Cerebellar nuclear complex (tissue), 1 donor: ENCODE measurements at regions not wholly inside any gene's neighbourhood (a gene's known extent, or its start where the extent isn't known, plus 50 kb on each side); places are given as distances from the start of the nearest gene placed in this dataset.

Source experiments
- DNase-seq, 2 experiments: peaks; one replicate each; lab custom pipeline; 2025; lab: John Stamatoyannopoulos, UW

DNA sequence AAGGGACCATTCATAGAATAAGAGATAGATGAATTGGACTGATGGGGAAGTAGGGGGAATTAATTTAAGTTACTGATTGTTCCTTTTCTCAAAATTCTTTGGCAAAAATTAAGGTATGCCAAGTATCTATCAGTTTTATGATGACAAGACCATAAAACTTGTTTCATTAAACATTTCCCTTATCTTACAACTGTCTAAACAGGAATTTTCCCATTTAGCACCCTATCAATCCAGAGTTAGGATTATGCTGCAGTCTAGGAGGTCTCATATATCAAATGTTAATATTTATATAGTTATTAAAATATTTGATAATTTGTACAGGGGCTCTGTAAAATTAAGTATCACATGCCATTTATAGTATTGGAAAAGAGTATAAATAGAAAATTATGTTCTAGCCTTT lies 51.5 kb upstream of the ARID1B start:
- DNase-seq: no peak

DNA sequence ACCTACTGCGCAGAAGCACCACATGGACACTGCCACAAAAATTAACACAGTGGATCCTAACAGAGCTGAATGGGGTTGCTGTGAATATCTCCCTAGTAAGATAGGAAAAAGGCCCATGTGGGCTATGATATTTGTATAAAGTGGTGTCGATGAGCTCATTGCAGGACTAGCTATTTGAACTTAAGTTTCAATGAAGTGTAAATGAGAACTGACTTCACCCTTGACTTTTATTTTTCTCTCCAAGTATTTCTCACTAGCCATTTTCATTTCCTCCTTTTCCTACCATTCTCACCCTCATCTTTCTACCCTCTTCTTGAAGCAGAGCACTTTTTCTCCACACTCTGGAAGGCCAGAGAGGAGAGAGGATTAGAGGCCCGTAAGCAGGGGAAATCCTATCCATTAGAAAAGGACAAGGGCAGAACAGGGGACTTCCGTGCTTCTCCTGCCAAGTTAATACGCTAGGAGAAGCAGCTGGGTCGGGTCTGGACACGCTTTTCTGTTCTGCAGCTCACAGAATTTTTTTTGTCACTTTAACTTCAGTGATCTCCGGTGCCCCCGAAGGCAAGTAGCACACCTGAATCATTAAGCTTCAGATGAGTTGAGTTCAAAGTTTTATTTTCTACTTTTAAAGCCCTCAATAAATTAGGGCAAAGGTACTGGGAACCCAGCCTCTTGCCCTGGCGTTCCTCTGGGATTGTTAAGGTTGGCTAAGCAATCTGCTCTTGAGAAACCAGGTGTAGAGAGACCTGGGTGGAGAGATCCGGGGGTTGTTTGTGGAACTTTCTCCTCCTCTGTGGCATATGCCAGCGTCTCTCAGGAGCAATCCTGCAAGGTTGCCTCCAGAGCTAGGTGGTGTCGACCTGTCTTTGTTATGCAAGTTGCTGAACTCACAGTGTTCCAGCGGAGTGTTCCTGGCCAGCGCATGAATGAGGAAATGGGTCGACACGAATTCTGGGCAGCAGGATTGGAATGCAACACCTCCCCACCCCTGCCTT lies 56.2 kb upstream of the ARID1B start:
- no peak for DNase-seq

DNA sequence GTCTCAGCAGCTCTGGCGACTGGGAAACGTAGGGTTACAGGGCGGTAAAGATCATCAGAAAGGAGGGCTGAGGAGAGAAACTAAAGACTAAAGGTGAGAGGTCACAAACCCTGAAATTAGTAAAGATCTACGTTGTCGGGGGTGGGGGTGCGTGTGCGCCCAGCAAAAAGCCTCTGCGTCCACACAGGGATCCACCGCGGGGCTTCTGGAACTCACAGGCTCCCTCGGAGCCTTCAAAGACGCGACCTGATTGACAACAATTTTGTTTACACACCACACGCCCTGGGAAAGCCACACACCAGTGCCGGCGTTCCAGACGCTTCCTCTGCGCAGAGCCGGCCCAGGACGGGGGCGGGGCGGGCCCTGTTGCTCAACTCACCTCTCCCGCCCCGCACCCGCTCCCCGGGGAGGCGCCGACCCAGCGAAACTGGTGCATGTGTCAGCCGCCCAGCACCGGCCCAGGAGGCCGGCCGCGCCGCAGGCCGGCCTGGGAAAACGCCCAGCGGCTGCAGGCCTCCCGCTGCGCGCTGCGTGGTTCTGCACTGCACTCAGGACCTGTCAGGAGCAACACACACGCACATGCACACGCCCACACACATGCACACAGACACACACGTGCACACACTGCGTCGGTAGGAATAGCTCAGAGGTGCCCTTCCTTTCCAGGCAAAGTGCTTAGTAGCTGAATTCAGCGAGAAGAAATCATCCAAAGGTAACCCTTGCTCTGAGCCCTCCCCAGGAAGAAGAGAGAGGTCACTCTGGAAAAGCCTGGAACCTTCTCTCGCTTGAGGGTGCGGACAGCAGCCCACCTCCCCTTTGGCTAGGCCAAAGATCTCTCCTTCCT lies 57.2 kb upstream of the ARID1B start:
- DNase-seq: no peak

DNA sequence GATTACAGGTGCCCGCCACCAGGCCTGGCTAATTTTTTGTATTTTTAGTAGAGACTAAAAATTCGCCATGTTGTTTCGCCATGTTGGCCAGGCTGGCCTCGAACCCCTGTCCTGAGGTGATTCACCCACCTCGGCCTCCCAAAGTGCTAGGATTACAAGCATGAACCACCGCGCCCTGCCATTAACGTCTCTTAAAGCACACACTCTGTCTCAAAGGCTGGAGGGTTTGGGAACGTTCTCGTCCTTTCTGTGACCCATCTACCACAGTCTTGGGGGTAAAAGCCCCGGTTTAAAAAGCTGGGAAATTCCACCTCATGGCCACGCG lies 57.8 kb upstream of the ARID1B start:
- DNase-seq: no peak

DNA sequence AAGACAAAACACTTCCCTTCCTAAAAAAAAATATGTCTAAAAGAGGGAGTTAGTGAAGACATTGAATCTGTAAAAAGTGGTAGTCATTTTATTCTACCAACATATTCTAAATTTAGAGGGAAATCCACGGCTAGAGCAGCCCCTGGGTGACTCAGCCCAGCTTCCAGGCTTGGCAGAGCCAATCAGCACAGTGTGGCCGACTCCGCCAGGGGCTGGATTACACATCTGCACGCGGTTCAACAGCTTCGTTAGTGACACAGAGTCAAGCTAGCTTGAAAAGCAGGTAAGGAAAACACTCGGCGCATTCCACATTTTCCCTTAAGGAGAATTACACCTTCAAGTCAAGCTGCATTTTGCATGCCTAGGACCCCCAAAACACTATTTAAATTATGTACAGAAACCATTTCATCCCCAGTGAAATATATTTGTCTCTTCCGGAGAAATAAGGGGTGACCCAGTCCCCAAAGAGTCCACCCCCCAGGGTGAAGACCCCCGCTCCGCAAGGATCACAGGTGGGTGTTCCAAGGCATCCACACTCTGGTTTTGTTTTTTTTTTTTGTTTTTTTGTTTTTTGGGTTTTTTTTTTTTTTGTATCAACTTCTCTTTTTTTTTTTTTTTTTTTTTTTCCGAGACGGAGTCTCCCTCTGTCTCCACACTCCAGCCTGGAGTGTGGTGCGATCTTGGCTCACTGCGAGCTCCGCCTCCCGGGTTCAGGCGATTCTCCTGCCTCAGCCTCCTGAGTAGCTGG lies 58.4 kb upstream of the ARID1B start:
- no peak for DNase-seq

DNA sequence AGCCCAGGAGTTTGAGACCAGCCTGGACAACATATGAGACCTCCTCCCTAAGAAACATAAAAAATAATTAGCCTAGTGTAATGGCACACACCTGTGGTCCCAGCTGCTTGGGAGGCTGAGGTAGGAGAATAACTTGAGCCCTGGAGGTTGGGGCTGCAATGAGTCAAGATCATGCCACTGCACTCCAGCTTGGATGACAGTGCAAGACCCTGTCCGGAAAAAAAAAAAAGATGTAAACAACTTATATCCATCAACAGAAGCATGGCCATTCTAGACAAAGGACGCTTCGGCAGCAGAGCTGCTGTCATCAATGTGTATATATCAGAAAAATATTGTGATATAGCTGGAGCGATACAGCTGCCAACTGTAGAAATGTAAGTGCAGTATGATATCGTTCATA lies 59.6 kb upstream of the ARID1B start:
- DNase-seq: no peak

DNA sequence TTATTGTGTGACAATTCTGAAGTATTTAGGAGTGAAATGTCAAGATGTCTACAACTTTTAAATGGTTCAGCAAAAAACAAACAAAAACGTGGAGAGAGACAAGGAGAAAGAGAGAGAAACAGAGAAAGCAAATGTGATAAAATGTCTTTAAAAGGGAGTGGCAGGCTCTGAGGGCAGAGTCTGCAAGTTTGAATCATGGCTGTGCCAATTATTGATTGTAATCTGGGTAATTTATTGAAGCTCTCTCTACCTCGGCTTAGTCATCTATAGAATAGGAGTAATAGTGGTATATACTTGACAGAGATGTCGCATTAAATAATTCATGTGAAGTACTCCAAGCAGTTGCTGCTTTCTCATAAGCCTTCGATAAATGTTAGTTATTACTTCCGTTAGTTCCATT lies 61.3 kb upstream of the ARID1B start:
- DNase-seq: no peak

DNA sequence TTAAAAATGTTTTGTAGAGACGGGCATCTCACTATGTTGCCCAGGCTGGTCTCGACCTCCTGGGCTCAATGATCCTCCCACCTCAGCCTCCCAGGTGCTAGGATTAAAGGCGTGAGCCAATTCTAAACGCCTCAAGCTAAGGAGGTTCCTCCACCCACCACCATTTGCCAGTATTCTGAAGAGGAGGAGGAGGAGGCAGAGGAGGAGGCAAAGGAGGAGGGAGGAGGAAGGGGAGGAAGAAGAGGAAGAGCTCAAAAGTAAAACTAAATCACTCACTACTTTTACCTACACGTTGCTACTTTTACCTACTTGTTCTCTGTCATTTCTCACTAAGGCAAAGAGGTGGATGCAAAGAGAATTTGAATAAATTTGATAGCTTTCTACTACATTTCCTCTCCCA lies 63.6 kb upstream of the ARID1B start:
- no peak for DNase-seq

DNA sequence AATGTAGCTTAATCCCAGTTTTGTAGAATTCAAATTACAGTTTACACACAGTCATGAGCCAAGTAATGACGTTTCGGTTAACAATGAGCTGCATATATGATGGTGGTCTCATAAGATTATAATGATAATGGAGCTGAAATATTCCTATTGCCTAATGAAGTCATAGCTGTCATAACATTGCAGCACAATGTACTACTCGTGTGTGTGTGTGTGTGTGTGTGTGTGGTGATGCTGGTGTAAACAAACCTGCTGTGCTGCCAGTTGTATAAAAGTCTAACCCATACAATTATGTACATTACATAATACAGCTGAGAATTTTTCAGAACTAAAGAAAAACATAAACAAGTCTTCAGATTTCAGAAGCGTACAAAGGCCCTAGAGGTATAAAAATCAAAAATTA lies 66.7 kb upstream of the ARID1B start:
- no peak for DNase-seq

DNA sequence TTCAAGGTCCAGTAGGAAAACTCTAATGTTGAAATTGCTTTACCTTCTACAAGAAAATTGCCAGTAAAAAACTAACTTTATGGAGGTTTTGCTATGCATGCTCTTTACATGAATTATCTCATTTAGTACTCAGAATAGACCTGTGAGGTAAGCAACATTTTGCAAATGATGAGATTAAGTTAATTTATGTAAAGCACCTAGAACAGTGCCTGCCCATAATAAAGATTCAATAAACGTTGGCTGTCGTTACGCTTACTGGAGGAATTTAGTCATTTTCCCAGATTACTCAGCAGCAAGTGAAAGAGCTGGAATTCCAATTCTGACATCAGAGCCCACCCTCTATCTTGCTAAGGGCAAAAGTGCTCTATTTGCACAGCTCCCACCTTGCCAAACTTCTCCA lies 69.4 kb upstream of the ARID1B start:
- no peak for DNase-seq

DNA sequence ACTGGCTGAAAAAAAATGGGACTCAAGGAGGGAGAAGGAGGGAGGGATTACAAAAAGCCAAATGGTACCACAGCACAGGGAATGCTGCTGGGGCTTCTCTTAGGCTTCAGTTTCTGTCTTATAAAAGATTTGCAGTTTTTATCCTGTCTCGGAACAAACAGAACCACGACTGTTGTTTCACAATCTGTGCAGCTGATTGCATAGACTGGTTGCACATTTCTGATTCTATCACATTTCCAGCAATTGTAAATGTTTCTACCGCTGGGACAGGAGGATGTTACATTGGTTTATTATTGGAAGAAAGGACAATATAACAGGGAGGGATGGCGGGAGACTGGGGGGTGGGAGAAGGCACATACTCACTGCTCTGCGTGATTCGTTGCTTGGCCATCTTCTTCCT lies 73.5 kb upstream of the ARID1B start:
- no peak for DNase-seq

DNA sequence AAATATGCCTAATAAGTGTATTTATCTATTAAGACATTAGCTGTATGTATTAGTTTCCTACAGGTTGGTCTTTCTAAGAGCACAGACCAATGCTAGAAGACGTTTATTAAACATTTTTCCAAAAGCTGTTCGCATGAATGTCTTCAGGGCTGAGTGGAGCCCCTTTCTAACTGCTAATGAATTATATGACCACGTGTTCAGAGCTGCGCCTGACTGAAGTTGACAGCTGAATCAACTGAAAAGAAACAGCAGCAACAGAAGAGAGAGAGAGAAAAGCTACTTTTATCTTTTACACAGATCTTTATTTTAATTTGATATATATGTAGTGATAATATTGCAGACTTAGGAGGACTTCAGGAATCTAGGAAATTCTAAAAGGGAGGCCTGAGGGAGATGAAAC lies 75.2 kb upstream of the ARID1B start:
- no peak for DNase-seq

DNA sequence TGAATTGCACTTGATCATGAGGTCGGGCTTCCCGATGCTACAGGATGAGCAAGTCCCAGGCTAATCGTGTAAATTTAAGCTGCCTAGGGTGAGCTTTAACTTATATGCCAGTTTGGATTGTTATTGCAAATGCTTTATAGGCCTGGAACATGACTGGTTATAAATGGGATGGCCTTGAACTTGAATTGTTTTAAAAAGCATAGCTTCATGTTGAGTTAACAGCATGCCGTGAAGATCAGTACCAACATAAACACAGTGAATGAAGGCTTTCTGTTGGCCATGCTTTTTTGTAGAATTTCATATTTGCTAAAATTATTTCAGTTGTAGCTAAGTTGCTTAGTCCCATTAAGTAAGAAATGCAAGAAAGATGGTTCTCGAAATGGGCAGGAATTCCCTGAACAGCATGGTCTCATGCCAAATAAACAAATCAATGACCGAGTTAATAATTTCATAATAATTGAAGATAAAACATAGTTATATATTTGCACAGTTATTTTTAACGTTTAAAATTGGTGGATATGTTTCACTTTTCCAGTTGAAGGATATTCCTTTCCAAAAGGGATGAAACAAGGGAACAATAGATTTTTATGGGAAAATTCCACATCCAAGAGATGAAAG lies 76.6 kb upstream of the ARID1B start:
- no peak for DNase-seq

DNA sequence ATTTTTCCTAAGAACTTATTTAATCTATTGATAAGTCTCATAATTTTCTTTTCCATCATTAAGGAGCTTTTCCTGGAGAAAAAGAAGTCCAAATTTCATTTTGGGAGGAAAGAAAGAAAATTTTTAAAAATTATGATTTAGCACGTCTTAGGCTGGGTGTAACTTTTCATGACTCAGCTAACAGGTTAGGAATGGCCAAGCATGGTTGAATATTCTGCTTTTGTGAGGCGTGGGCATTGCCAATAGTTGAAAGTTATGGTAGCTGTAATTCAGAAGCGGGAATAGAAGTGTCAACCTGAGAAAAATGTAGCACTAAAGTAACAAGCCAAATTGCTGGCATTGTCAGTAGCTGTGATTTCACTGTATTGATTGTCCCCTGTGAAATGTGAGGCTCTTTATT lies 77.2 kb upstream of the ARID1B start:
- no peak for DNase-seq

DNA sequence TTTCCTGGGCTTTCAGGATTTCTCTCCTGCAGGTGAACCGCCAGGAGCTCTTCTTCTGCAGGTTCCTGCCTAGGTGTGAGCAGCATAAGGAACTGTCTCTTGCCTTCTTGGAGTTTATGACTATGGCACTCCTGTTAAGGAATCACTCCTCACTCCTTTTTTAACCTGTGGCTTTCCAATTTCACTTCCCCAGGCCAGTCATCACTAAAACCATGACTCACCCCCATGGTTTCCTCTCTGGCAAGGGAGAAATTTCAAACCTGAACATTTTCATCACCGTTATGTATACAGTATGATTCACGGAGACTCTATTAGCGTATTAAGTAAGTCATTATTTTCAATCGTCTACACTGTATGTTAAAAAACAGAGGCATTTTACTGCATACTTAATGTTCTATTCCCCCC lies 78.2 kb upstream of the ARID1B start:
- no peak for DNase-seq

DNA sequence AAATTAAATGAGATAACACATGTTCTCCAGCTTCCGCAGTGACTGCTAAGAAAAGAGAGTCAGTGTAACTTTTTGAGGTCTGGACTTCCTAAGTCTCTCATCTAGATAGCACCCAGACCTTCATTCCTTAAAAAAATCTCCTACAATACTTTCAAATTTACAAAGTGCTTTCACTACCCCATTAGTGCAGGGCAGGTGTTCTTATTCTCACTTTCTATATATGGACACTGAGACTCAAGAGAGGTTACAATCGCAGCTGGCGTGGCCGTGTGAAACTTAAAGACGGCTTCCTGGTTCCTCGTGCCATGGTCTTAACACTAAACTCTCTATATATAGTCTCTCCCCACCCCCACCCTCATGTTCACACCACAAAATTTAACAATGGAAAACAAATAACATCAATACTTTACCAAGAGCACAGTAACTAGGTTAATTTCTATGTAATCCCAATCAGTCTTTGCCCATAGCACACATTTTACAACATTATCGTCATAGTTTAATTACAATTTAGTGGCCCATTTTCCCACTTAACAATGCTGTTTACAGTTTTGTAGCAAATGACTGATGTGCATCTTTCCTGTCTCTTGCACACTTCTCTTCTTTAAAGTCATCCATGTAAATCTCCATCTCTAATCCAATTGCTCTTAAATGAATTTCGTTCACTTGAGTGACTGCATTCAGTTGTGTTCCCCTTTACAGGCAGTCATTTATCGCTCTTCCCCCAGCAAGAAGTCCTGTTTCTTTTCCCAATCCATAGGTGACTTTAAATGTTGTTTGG lies 78.8 kb upstream of the ARID1B start:
- DNase-seq: no peak

DNA sequence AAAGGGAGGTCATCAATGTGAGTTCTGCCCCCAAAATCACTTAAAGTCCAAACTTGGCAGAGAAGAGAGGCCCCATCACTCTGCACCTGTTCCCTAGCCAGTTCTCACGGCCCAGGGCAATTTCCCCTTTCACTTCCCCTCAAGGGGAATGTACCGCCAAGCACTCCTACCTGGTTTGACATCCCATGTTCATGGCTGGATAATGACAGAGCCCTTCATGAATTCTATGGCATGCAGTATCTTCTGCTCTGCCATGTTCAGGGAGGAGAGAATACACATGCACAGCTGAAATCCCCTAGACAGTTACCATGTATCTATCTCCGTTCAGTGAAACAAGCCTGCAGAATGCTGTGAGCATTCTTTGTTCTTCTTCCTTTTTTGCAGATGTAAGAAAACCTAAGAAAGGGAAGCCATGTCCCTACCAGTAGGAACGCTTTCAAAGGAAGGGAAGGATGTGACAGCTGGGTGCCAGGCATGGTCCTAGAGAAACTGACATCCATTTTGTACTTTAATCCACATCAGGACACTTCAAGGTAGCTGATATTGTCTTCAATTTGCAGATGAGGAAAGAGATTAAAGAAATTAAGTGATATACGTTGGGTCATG lies 79.8 kb upstream of the ARID1B start:
- DNase-seq: no peak

DNA sequence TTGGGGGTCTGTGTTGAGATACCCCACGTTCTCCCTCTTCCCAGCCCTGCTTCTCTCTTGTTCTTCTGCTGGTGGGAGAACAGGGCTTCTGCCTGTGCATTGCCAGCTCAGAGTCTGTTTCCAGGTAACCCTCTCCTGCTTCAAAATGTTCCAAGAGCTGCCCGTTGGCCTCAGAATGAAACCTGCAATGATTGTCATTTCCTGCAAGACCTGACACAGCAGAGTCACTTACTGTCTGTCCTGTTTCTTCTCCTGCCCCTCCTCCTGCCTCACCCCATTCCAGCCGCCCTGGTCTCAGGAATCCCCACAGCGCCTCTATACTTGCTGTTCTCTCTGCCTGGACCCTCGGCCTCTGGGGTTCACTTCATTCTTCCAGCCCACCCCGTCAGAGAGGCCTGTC lies 81.4 kb upstream of the ARID1B start:
- DNase-seq: no peak

DNA sequence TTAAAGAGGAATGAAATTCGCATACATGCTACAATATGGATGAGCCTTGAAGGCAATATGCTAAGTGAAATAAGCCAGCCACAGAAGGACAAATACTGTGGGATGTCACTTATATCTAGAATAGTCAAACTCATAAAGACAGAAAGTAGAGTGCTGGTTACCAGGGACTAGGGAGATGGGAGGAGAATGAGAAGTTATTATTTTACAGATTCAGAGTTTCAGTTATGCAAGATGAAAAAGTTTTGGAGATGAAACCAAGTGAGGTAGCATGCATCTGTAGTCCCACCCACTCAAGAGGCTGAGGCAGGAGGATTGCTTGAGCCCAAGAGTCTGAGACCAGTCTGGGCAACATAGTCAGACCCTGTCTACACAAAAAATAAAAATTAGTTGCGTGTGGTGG lies 82.5 kb upstream of the ARID1B start:
- DNase-seq: no peak

DNA sequence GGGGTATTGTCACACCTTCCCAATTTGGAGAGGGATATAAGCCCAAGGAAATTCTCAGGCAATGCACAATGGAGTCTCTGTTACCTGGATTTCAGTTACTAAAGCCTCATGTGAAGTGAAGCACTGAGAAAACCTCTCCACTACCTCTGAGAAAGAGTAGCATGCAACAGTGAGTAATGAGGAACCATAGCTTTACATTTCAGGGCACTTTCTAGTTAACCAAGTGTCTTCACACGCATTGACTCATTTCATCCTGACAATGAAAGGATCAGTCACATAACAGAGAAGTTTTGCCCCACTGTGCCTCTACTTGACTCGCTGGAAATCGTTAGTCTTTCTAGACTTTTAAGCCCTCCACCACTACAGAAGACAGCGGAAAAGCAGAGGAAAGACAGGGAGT lies 86.2 kb upstream of the ARID1B start:
- no peak for DNase-seq

DNA sequence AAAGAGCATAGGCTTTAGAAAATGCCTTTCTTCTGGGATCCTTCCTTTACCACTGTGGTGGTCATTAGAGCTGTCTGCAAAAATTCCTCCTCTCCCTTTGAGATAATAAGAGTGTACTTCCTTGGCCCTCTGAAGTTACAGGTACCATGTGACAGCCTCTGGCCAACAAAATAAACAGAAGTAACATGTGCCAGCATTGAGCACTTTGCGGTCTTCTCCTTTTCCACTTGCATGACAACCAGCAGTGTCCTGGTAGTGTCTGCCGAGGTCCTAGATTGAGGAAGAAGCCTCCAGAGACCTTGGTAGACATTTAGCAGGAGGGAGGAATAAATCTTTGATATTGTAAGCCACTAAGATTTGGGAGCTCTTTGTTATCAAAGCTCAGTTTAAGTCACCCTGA lies 87.5 kb upstream of the ARID1B start:
- DNase-seq: no peak
